GM12864 (cell line): ENCODE measurements at regions not wholly inside any gene's neighbourhood (a gene's known extent, or its start where the extent isn't known, plus 50 kb on each side); places are given as distances from the start of the nearest gene placed in this dataset.

Experiments
- DNase-seq: peaks from one replicate; pipeline ENCODE4 v3.0.0-alpha.2; 2011; ENCODE audit warnings: low read depth
- H3K4me3 ChIP-seq: 2 replicates; pipeline ENCODE4 v1.5.1; 2011; ENCODE audit warnings: mild to moderate bottlenecking, low read depth, low read length, control low read depth
- TF ChIP-seq, protein P1 (sequence below): IDR thresholded peaks from 2 replicates; pipeline ENCODE4 v1.5.1; 2011; ENCODE audit warnings: low read depth, mild to moderate bottlenecking, moderate library complexity, low read length, control low read depth, inconsistent platforms; ENCODE audit errors: missing control alignments

DNA sequence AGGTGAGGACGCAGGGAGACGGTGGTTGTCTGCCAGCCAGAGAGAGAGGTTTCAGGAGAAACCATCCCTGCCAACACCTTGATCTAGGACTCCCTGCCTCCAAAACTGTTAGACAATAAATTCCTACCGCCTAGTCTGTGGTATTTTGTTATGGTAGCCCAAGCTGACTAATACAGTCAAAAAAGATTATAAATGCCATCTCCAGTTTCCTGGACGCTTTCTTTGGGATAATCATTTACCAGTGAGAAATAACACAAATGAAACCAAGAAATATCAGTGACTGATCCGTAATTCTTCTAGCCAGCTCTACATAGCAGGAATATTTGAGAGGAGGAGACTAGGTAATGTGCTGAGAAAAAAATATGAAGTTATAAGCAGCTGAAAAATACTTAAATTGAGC is 707.8 kb upstream of the LMCD1 start:
- no peak overlapping the region for H3K4me3 ChIP-seq
- DNase-seq = no peak
- TF ChIP-seq, protein P1, sequence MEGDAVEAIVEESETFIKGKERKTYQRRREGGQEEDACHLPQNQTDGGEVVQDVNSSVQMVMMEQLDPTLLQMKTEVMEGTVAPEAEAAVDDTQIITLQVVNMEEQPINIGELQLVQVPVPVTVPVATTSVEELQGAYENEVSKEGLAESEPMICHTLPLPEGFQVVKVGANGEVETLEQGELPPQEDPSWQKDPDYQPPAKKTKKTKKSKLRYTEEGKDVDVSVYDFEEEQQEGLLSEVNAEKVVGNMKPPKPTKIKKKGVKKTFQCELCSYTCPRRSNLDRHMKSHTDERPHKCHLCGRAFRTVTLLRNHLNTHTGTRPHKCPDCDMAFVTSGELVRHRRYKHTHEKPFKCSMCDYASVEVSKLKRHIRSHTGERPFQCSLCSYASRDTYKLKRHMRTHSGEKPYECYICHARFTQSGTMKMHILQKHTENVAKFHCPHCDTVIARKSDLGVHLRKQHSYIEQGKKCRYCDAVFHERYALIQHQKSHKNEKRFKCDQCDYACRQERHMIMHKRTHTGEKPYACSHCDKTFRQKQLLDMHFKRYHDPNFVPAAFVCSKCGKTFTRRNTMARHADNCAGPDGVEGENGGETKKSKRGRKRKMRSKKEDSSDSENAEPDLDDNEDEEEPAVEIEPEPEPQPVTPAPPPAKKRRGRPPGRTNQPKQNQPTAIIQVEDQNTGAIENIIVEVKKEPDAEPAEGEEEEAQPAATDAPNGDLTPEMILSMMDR = no peak

DNA sequence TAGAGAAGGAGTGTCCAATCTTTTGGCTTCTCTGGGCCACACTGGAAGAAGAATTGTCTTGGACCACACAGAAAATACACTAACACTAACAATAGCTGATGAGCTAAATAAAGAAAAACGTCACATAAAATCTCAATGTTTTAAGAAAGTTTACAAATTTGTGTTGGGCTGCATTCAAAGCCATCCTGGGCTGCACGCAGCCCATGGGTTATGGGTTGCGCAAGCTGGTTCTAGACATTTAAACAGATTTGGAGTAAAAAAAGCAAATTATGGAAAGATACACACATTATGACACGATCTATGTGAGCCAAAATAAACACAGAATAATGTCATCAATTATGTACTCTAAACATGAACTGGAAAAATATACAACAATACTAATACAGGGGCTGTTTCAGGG is 703.3 kb upstream of the LMCD1 start:
- TF ChIP-seq, protein P1 = no peak
- DNase-seq = no peak
- H3K4me3 ChIP-seq = no peak overlapping the region

DNA sequence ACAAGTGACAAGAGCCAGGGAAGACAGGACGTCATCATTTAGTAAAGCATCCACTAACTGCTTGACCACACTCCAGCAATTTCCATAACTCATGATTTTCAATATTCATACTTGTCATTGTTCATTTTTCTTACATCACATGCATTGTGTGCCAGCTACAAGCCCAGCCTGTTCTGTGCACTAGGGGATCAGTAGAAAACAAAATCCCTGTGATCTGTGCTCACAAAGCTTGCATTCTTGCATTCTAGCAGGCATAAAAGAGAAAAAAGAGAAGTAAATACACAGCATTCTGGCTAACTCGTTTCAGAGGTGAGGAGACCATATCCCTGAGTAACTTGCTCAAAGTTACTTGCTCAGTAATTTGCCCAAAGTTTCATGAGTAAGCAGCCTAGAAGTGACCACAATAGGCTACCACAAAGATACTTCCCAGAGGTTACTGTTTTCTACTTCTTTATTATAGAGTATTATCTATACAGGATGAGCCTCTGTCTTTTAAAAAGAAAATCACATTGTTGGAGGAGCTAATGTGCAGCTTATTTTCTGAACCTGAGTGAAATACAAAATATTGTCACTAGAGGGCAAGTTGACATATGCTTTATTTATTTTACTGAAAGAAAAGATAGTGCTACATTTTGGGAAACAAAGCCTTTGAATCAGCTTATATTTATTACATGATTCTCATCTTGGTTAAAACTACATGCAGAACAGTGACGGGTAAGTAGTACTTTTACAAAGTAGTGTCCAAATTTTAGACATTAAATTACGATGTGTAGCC is 701.4 kb upstream of the LMCD1 start:
- DNase-seq = no peak
- no peak overlapping the region for H3K4me3 ChIP-seq
- TF ChIP-seq, protein P1 = no peak

DNA sequence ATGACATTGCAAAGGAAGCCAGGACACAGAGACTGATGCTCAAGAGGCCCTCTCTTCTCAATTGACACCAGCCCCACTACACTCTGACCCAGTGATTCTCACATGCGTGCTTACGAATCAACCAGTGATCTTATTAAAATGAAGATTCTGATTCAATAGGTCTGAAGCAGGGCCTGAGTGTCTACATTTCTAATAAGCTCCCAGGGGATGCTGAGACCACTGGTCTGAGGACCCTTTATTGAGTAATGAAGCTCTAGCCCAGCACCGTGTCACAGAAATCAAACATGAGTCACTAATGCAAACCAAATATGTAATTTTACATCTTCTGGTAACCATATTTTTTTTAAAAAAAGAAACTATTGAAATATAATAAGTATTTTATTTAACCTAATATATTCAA is 689.1 kb upstream of the LMCD1 start:
- no peak overlapping the region for H3K4me3 ChIP-seq
- TF ChIP-seq, protein P1 = no peak
- DNase-seq = no peak

DNA sequence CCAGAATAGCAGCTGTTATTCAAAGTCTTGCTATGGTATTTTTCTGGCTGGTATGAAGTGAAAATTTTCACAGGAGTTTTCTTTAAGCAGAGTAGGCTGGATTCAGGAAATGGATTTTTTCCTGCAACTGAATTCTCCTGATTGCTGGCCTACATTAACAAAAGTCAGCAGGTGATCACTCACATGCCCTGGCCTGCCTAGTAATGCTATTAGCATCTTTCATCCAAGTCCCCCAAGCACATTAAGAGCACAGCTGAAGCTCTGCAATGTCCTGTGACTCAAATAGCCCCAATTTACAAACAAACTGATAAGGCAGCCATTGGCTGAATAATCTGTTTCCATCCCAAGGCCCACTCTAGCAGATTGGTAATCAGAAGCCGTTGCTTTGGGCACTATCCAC is 688.3 kb upstream of the LMCD1 start:
- no peak overlapping the region for H3K4me3 ChIP-seq
- TF ChIP-seq, protein P1 = no peak
- no peak for DNase-seq

DNA sequence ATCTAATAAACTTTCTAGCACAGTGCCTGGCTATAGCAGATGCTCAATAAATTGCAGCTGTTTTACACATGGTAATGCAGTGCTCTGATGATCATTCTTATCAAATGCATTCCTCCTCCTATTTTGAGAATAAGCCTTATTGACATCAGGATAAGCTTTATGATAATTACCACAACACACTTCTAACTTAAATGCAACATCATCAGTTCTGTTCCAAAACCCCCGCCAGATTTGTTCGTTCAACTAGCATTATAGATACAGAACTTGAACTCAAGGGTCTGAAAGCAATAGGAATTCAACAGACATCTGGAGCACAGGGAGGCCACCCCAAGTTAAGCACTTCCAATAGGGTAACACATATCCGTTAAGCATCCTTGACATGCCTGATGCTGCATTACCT is 684.4 kb upstream of the LMCD1 start:
- TF ChIP-seq, protein P1 = no peak
- H3K4me3 ChIP-seq = no peak overlapping the region

DNA sequence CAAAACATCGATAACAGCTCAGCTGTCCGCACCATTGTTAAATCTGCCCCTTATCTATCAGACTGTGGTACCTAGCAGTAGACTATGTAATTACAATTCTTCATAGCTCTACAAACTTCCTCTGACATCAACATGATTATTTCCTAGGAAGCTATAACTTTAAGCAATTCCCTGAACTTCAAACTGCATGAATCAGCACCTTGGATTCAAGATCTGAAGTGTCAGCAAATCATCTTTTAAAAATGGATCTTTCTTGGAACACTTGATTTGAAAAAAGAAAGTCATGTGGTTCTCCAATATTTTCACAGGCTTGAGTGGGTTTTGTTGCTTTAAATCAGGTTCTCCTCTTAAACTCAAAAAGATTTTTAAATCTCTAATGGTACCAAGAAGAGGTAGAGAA is 680.7 kb upstream of the LMCD1 start:
- DNase-seq = no peak
- TF ChIP-seq, protein P1 = no peak
- no peak overlapping the region for H3K4me3 ChIP-seq

More for the DNA sequence above, 684.4 kb upstream of the LMCD1 start:
- DNase-seq = no peak
